ENCODE measurements at regions not wholly inside any gene's neighbourhood (a gene's known extent, or its start where the extent isn't known, plus 50 kb on each side); places are given as distances from the start of the nearest gene placed in this dataset.

DNA sequence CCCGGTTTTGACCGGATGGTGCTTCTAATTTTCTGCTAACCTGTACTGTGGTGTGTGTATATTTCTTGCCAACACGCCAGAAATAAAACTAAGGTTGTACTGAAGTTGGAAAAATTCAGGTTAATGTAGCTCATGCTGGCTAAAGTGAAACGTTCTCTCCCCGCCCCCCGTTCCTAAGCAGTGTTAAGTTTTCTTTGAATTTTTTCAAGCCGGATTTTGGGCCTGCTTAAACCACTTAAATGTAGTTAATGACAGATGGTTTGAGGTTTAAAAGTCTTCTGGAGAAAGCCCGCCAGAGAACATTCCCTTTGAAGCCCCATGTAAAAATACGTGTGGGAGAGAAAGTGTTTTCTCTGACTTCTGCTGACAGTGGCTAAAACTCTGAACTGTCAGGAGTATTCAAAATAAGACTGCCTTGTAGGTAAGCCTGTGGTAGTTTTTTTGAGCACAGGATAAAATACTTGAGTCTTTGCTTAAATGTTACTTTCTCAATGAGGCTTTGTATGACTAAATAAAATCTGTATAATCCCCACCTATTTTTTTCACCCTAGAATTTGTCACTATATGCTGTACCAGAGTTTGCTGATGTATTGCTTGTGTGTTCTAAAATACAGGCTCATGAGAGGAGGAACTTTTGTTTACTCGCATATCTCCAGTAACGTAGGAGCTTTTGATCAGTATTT, 101.3 kb downstream of the OR2B2 start:
- TF ChIP-seq POLR2AphosphoS5 (IDR thresholded peaks at IDR 0.05; ENCODE audit: low read depth, low read length) (no peak), SIN3A (IDR thresholded peaks at IDR 0.05; ENCODE audit: borderline replicate concordance, insufficient read depth, low read length) (no peak), TAF1 (IDR thresholded peaks at IDR 0.05; ENCODE audit: borderline replicate concordance, insufficient read depth, low read length) (no peak)
- TF ChIP-seq, protein P1, sequence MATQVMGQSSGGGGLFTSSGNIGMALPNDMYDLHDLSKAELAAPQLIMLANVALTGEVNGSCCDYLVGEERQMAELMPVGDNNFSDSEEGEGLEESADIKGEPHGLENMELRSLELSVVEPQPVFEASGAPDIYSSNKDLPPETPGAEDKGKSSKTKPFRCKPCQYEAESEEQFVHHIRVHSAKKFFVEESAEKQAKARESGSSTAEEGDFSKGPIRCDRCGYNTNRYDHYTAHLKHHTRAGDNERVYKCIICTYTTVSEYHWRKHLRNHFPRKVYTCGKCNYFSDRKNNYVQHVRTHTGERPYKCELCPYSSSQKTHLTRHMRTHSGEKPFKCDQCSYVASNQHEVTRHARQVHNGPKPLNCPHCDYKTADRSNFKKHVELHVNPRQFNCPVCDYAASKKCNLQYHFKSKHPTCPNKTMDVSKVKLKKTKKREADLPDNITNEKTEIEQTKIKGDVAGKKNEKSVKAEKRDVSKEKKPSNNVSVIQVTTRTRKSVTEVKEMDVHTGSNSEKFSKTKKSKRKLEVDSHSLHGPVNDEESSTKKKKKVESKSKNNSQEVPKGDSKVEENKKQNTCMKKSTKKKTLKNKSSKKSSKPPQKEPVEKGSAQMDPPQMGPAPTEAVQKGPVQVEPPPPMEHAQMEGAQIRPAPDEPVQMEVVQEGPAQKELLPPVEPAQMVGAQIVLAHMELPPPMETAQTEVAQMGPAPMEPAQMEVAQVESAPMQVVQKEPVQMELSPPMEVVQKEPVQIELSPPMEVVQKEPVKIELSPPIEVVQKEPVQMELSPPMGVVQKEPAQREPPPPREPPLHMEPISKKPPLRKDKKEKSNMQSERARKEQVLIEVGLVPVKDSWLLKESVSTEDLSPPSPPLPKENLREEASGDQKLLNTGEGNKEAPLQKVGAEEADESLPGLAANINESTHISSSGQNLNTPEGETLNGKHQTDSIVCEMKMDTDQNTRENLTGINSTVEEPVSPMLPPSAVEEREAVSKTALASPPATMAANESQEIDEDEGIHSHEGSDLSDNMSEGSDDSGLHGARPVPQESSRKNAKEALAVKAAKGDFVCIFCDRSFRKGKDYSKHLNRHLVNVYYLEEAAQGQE (IDR thresholded peaks at IDR 0.05; ENCODE audit: insufficient read depth in 1 of 2, low read depth in 2 of 2, low read length in 2 of 2): no peak
